Upper lobe of left lung (tissue), 4 donors: ENCODE measurements at regions not wholly inside any gene's neighbourhood (a gene's known extent, or its start where the extent isn't known, plus 50 kb on each side); places are given as distances from the start of the nearest gene placed in this dataset.

ENCODE experiments used
- EP300 ChIP-seq, 4 donors: sonication (generic); formaldehyde crosslinking; IDR thresholded peaks; one replicate each; pipeline ENCODE4 v1.5.1; 2017; ENCODE audit warnings: antibody characterized with exemption in 4 of 4, control low read depth in 2 of 4
- TF ChIP-seq, protein P1 (sequence below), 6 experiments: fragments of 450-650 bp in 4 of 6; fragments of 200-600 bp in 2 of 6; sonication (generic) in 2 of 6; IDR thresholded peaks; one replicate each; pipeline ENCODE4 v1.5.1; 2016 to 2019; ENCODE audit warnings: antibody characterized with exemption in 6 of 6

DNA sequence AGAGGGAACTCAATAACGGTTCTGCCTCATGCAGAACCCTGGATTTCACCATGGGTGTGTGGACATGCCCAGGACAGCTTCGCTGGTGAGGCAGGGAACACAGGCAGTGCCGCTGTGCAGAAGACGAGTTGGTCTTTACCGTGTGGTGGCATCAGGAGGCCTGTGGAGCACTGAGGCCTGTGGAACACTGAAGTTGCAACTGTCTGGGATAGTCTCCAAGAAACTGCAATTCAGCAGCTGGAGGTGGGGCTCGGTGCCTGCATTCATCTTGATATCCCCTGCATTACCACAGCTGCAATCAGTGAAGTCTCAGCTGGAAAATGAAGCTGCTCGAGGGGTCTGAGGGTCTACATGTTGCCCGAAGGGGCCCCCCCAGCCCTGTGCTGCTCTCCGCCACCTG lies 202.4 kb upstream of the CDH4 start:
- TF ChIP-seq, protein P1, sequence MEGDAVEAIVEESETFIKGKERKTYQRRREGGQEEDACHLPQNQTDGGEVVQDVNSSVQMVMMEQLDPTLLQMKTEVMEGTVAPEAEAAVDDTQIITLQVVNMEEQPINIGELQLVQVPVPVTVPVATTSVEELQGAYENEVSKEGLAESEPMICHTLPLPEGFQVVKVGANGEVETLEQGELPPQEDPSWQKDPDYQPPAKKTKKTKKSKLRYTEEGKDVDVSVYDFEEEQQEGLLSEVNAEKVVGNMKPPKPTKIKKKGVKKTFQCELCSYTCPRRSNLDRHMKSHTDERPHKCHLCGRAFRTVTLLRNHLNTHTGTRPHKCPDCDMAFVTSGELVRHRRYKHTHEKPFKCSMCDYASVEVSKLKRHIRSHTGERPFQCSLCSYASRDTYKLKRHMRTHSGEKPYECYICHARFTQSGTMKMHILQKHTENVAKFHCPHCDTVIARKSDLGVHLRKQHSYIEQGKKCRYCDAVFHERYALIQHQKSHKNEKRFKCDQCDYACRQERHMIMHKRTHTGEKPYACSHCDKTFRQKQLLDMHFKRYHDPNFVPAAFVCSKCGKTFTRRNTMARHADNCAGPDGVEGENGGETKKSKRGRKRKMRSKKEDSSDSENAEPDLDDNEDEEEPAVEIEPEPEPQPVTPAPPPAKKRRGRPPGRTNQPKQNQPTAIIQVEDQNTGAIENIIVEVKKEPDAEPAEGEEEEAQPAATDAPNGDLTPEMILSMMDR (IDR thresholded peaks at IDR 0.05), result no peak
- no peak for TF ChIP-seq EP300 (IDR thresholded peaks at IDR 0.05)
